HS-5 (cell line): ENCODE measurements at regions not wholly inside any gene's neighbourhood (a gene's known extent, or its start where the extent isn't known, plus 50 kb on each side); places are given as distances from the start of the nearest gene placed in this dataset.
"Not testable (repeated sequence)": the region's sequence is repeated elsewhere in the genome, so short reads cannot be mapped to it uniquely, and the experiment has no call there.

Experiments used
- DNase-seq: peaks from one replicate; pipeline ENCODE4 v3.0.0-alpha.2; 2012; ENCODE audit warnings: low read depth

DNA sequence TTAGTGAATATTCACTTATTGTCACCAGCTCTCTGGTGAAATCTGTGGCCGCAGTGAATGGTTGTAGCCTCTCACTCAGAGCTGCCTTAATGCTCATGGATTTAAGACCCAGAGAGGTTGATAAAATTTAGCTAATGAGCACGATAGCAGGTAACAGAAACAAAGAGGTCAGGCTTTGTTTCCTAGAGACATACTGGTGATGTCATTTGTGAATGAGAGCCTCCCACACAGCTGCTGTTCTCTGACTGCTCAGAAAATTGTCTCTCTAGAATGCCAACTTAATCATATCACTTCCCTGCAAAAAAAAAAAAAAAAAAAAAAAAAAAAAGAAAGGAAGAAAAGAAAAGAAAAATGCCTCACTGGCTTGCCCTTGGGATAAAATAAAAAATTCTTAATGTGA is 411.7 kb upstream of the MYT1L start:
- DNase-seq = no peak

DNA sequence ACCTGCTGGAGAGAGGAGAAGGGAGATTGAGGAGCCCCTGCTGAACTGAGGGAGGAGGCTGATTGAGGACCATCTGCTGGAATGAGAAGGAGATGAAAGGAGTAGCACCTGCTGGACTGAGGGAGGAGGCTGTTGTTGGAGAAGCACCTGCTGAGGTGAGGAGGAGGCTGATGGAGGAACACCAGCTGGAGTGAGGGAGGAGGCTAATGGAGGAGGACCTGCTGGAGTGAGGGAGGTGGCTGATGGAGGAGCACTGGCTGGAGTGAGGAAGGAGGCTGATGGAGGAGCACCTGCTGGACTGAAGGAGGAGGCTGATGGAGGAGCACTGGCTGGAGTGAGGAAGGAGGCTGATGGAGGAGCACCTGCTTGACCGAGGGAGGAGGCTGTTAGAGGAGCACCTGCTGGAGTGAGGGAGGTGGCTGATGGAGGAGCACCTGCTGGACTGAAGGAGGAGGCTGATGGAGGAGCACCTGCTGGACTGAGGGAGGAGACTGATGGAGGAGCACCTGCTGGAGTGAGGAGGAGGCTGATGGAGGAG is 409.2 kb upstream of the MYT1L start:
- DNase-seq = no peak

DNA sequence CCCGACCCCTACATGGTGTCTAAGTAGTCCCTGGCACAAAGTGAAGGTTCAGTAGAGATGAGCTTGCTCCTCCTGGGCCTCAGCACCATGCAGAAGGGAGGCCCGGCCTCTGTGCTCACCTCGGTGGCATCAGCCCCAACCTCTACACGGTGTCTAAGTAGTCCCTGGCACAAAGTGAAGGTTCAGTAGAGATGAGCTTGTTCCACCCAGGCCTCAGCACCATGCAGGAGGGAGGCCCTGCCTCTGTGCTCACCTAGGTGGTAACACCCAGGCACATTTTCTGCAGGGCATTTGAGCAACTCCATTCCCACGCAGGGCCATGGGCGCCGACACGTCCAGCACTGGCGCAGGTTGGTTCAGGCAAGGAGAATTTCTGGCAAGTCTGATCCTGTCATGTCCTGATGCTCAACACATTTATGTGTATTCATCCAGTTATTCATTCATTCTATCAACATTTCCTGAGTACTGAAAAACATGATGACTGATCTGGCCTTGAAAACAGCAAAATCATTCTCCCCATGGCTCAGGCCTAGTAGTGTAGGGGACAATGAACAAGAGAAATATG is 408.2 kb upstream of the MYT1L start:
- DNase-seq = no peak

GRCh38 chr2:2738684-2739083 is 407.6 kb upstream of the MYT1L start:
- DNase-seq = no peak

- no peak for DNase-seq
Observed at GRCh38 chr2:2738276-2738675, 407.2 kb upstream of the MYT1L start.

GRCh38 chr2:2735041-2735440 is 404.0 kb upstream of the MYT1L start:
- no peak for DNase-seq

GRCh38 chr2:2734308-2734707 is 403.2 kb upstream of the MYT1L start:
- DNase-seq = no peak

DNA sequence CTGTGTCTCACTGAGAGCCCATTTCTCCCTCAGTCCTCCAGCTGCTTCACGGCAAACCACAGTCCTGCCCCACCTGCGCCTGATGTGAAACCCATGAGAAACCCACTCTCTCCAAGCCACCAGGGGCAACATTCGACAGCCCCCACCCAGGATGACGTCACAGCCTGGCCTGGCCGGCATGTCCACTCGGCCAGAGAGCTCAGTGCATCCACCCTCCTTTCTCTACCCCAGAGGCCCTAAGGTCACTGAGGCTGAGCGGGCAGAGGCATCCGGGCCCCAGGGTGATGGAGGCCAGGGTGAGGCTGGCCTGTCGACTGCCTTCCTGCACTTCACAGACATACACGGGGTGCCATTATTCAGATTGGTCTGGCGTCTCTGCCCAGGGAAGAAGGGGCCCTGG is 402.7 kb upstream of the MYT1L start:
- DNase-seq = no peak

- DNase-seq = no peak
Observed at GRCh38 chr2:2732331-2733119, 401.4 kb upstream of the MYT1L start.

- no peak for DNase-seq
Observed at GRCh38 chr2:2731816-2732284, 400.8 kb upstream of the MYT1L start.

DNA sequence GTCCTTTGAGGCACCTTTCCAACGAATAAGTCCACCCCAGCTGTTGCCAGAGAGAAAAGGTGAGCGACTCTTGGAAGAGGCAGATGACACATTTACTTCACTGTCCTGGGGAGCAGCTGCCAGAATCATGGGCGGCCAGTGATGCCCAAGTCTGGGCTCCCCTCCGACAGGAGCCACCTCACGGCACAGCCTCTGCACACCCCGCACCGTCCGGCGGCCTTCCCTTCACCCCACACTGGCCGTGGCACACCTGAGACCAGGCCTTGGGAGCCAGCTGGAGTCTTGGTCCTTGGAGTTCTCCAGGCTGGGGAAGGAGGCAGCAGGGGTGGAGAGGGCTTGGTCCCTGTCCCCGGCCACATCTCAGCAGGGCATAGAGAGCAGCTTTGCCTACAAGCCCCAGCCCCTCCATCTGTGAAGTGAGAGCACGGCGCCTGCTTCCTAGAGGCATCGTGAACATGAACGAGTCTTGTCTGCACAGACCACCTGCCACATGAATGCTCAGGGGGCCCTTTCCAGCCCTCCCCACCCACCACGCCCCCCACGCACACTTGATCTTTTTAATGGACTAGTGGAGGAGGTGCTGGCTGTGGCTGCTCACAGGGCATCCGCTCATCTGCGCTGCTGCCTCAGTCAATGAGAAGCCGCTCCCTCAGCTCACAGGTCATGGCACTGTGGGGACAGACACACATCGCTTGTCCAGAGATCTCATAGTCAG is 400.2 kb upstream of the MYT1L start:
- DNase-seq = no peak

GRCh38 chr2:2730301-2730833 is 399.3 kb upstream of the MYT1L start:
- DNase-seq = no peak

GRCh38 chr2:2729246-2729645 is 398.2 kb upstream of the MYT1L start:
- DNase-seq = no peak

DNA sequence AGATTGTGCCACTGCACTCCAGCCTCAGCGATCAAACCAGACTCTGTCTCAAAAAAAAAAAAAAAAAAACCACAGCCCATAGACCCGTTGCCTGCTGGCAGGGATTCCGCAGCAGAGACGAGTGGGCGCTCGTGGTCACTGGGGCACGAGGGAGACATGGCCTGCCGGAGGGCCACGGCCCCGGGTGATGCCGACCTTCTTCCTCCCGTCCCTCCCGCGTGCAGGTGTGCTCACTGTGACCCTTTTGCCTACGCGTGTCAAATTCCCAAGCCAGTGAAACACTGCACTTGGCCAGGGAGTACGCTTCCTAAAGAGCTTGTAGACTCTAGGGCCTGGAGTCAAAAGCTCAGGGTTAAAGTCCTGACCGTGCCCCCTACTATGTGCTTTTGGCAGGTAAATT is 397.6 kb upstream of the MYT1L start:
- no peak for DNase-seq

DNA sequence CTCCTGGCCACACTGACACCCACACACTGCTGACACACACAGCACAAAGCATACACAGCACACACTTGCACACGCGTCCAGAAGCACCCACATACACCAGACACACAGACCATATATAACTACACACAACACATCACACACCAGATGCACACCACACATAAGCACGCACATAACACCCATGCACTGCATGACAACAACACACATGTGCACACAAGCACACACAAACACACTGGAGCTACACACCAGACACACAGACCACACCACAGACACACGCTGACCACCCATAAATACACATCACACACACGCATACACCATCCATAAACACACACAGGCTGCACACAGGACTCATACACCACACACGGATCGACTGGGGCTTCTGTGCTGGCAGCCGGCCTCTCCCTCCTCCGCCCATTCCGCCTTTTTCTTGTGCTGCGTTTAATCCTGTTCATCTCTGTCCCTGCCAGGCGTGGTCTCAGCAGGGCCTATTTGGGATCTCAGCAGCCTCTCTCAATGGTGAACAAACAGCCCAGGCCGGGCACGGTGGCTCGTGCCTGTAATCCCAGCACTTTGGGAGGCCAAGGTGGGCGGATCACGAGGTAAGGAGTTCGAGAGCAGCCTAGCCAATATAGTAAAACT is 396.9 kb upstream of the MYT1L start:
- DNase-seq = no peak

DNA sequence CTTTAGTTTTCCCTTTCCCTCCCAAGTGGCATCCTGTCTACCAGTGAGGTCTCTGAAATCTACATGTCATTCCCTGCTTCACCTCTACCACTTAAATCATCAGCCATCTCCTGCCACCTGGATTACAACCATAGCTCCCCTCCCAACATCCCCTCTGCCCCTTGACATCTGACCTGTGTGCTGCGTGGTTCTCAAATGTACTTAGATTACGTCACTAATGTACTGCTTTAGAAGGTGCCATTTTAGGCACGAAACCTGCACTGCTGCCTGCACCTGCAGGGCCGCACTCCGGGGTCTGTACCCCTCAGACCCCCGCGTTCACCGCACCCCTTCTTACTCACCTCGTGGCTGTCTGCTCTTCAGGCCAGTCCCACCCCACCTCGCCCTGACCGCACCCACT is 395.1 kb upstream of the MYT1L start:
- no peak for DNase-seq

DNA sequence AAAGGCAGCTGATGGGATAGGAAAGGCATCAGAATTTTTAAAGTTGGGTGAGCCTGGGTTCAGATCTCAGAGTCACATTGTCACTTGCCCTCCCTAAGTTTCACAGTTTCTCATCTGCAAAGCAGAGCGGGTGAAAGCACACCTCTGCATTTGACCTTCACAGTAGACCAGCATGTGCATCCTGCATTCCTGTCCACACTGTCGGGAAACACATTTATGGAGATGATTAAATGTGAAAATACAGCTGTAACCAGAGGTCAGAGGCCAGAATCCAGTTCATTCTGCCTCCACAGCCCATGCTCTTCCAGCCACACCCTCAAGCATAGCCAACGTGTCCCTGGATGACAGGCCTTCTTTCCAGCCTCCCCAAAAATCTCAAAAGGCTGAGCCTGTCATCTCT is 392.0 kb upstream of the MYT1L start:
- DNase-seq = no peak

DNA sequence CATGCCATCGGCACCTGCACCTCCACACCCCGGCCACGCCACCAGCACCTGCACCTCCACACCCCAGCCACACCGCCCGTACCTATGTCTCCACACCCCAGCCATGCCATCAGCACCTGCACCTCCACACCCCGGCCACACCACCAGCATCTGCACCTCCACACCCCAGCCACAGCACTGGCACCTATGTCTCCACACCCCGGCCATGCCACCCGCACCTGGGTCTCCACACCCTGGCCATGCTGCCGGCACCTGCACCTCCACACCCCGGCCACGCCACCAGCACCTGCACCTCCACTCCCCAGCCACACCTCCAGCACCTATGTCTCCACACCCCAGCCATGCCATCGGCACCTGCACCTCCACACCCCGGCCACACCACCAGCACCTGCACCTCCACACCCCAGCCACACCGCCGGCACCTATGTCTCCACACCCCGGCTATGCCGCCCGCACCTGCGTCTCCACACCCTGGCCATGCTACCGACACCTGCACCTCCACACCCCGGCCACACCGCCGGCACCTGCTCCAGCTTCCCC is 390.3 kb upstream of the MYT1L start:
- DNase-seq = no peak

- DNase-seq = not testable (repeated sequence)
Observed at GRCh38 chr2:2720806-2721205, 389.7 kb upstream of the MYT1L start.

GRCh38 chr2:2720351-2720750 is 389.3 kb upstream of the MYT1L start:
- no peak for DNase-seq

DNA sequence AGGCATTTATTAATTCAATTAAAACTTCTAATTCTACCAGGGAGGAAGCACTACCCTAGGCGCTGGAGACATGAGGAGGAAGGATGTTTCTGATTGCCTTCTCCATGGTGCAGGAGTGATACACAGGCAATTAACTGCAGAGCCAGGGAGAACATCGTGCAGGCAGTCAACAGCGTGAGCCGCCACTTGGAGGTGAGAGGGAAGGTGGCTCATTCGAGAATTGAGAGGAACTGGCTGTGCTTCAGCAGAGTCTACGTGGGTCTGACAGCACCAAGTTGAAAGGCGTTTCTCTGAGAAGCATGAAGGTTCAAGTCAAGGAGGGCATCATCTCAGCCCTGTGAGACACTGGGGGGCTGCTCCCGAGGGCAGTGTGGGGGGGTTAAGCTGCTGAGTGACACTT is 388.7 kb upstream of the MYT1L start:
- DNase-seq = no peak

GRCh38 chr2:2719015-2719414 is 387.9 kb upstream of the MYT1L start:
- no peak for DNase-seq
